Activated gamma-delta T cell (primary cell): ENCODE measurements at regions not wholly inside any gene's neighbourhood (a gene's known extent, or its start where the extent isn't known, plus 50 kb on each side); places are given as distances from the start of the nearest gene placed in this dataset.

Experiments used
- DNase-seq: peaks from one replicate; lab custom pipeline; 2025; lab: John Stamatoyannopoulos, UW

GRCh38 chr2:13014783-13015182 lies 298.0 kb downstream of the TRIB2 start:
- DNase-seq, result no peak

- no peak for DNase-seq
Observed at GRCh38 chr2:13015532-13016320, 299.0 kb downstream of the TRIB2 start.

GRCh38 chr2:13018490-13018889 lies 301.8 kb downstream of the TRIB2 start:
- DNase-seq, result no peak

GRCh38 chr2:13019781-13020180 lies 303.0 kb downstream of the TRIB2 start:
- no peak for DNase-seq

- no peak for DNase-seq
Observed at GRCh38 chr2:13020469-13020868, 303.7 kb downstream of the TRIB2 start.

- no peak for DNase-seq
Observed at GRCh38 chr2:13021470-13021957, 304.8 kb downstream of the TRIB2 start.

GRCh38 chr2:13030606-13031005 lies 313.9 kb downstream of the TRIB2 start:
- no peak for DNase-seq

GRCh38 chr2:13034861-13035260 lies 318.1 kb downstream of the TRIB2 start:
- no peak for DNase-seq

- DNase-seq, result no peak
Observed at GRCh38 chr2:13035866-13036265, 319.1 kb downstream of the TRIB2 start.

GRCh38 chr2:13040043-13040442 lies 323.3 kb downstream of the TRIB2 start:
- DNase-seq, result no peak

- DNase-seq, result no peak
Observed at GRCh38 chr2:13046557-13047165, 329.9 kb downstream of the TRIB2 start.

GRCh38 chr2:13050764-13051163 lies 334.0 kb downstream of the TRIB2 start:
- DNase-seq, result no peak

GRCh38 chr2:13052547-13052946 lies 335.8 kb downstream of the TRIB2 start:
- no peak for DNase-seq

- no peak for DNase-seq
Observed at GRCh38 chr2:13056259-13056843, 339.6 kb downstream of the TRIB2 start.

GRCh38 chr2:13057671-13058070 lies 340.9 kb downstream of the TRIB2 start:
- no peak for DNase-seq

GRCh38 chr2:13066676-13067075 lies 349.9 kb downstream of the TRIB2 start:
- DNase-seq, result no peak

GRCh38 chr2:13067508-13067907 lies 350.8 kb downstream of the TRIB2 start:
- no peak for DNase-seq

GRCh38 chr2:13089971-13090370 lies 373.2 kb downstream of the TRIB2 start:
- no peak for DNase-seq

- no peak for DNase-seq
Observed at GRCh38 chr2:13091455-13091854, 374.7 kb downstream of the TRIB2 start.

GRCh38 chr2:13091861-13092378 lies 375.2 kb downstream of the TRIB2 start:
- no peak for DNase-seq

- no peak for DNase-seq
Observed at GRCh38 chr2:13093416-13093991, 376.8 kb downstream of the TRIB2 start.

GRCh38 chr2:13102397-13103063 lies 385.8 kb downstream of the TRIB2 start:
- no peak for DNase-seq
